ENCODE measurements at regions not wholly inside any gene's neighbourhood (a gene's known extent, or its start where the extent isn't known, plus 50 kb on each side); places are given as distances from the start of the nearest gene placed in this dataset.

- TF ChIP-seq CTCF (IDR thresholded peaks at IDR 0.05) (no peak), POLR2A (IDR thresholded peaks at IDR 0.05) (no peak), EP300 (IDR thresholded peaks at IDR 0.05) (no peak), POLR2AphosphoS5 (IDR thresholded peaks at IDR 0.05) (no peak)
These were observed 151.6 kb downstream of the SLC16A9 start for GRCh38 chr10:59558066-59558465.
